Hematopoietic multipotent progenitor cell treated with erythropoietin and hydrocortisone succinate and interleukin-3 and kit ligand, for 4 days (in vitro differentiated cells): ENCODE measurements at regions not wholly inside any gene's neighbourhood (a gene's known extent, or its start where the extent isn't known, plus 50 kb on each side); places are given as distances from the start of the nearest gene placed in this dataset.

Experiments
- DNase-seq: peaks from one replicate; pipeline ENCODE4 v3.0.0-alpha.2; 2015

- no peak for DNase-seq
Measured at GRCh38 chr14:101110729-101111619, 207.5 kb upstream of the RTL1 start.

- DNase-seq = no peak
Measured at GRCh38 chr14:101111620-101112290, 208.2 kb upstream of the RTL1 start.

- DNase-seq = no peak
Measured at GRCh38 chr14:101112351-101113107, 209.0 kb upstream of the RTL1 start.

GRCh38 chr14:101113108-101113612, 209.6 kb upstream of the RTL1 start:
- no peak for DNase-seq

GRCh38 chr14:101113835-101114725, 210.6 kb upstream of the RTL1 start:
- no peak for DNase-seq

- DNase-seq = no peak
Measured at GRCh38 chr14:101114726-101115515, 211.4 kb upstream of the RTL1 start.

GRCh38 chr14:101115652-101116051, 212.1 kb upstream of the RTL1 start:
- DNase-seq = no peak

GRCh38 chr14:101116065-101116464, 212.5 kb upstream of the RTL1 start:
- DNase-seq = no peak

GRCh38 chr14:101116486-101117130, 213.1 kb upstream of the RTL1 start:
- DNase-seq = no peak

GRCh38 chr14:101117543-101117942, 214.0 kb upstream of the RTL1 start:
- DNase-seq = no peak

GRCh38 chr14:101118233-101118632, 214.7 kb upstream of the RTL1 start:
- no peak for DNase-seq

GRCh38 chr14:101118746-101119591, 215.4 kb upstream of the RTL1 start:
- DNase-seq = no peak

GRCh38 chr14:101119830-101120571, 216.5 kb upstream of the RTL1 start:
- DNase-seq = no peak

GRCh38 chr14:101120641-101121507, 217.4 kb upstream of the RTL1 start:
- peak; percentile 93 for DNase-seq

GRCh38 chr14:101121508-101122139, 218.1 kb upstream of the RTL1 start:
- DNase-seq = no peak

- no peak for DNase-seq
Measured at GRCh38 chr14:101122237-101123141, 219.0 kb upstream of the RTL1 start.
